ENCODE measurements at regions not wholly inside any gene's neighbourhood (a gene's known extent, or its start where the extent isn't known, plus 50 kb on each side); places are given as distances from the start of the nearest gene placed in this dataset.

GRCh38 chr3:35408882-35409281 lies 230.4 kb upstream of the ARPP21 start:
- TF ChIP-seq POLR2AphosphoS5 (IDR thresholded peaks at IDR 0.05; ENCODE audit: low read depth, low read length) (no peak), TCF7L2 (IDR thresholded peaks at IDR 0.05; ENCODE audit: low read depth, low read length) (no peak), SIN3A (IDR thresholded peaks at IDR 0.05; ENCODE audit: borderline replicate concordance, insufficient read depth, low read depth, low read length) (no peak)
- TF ChIP-seq, protein P1, sequence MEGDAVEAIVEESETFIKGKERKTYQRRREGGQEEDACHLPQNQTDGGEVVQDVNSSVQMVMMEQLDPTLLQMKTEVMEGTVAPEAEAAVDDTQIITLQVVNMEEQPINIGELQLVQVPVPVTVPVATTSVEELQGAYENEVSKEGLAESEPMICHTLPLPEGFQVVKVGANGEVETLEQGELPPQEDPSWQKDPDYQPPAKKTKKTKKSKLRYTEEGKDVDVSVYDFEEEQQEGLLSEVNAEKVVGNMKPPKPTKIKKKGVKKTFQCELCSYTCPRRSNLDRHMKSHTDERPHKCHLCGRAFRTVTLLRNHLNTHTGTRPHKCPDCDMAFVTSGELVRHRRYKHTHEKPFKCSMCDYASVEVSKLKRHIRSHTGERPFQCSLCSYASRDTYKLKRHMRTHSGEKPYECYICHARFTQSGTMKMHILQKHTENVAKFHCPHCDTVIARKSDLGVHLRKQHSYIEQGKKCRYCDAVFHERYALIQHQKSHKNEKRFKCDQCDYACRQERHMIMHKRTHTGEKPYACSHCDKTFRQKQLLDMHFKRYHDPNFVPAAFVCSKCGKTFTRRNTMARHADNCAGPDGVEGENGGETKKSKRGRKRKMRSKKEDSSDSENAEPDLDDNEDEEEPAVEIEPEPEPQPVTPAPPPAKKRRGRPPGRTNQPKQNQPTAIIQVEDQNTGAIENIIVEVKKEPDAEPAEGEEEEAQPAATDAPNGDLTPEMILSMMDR (IDR thresholded peaks at IDR 0.05) = no peak
- TF ChIP-seq, protein P2, sequence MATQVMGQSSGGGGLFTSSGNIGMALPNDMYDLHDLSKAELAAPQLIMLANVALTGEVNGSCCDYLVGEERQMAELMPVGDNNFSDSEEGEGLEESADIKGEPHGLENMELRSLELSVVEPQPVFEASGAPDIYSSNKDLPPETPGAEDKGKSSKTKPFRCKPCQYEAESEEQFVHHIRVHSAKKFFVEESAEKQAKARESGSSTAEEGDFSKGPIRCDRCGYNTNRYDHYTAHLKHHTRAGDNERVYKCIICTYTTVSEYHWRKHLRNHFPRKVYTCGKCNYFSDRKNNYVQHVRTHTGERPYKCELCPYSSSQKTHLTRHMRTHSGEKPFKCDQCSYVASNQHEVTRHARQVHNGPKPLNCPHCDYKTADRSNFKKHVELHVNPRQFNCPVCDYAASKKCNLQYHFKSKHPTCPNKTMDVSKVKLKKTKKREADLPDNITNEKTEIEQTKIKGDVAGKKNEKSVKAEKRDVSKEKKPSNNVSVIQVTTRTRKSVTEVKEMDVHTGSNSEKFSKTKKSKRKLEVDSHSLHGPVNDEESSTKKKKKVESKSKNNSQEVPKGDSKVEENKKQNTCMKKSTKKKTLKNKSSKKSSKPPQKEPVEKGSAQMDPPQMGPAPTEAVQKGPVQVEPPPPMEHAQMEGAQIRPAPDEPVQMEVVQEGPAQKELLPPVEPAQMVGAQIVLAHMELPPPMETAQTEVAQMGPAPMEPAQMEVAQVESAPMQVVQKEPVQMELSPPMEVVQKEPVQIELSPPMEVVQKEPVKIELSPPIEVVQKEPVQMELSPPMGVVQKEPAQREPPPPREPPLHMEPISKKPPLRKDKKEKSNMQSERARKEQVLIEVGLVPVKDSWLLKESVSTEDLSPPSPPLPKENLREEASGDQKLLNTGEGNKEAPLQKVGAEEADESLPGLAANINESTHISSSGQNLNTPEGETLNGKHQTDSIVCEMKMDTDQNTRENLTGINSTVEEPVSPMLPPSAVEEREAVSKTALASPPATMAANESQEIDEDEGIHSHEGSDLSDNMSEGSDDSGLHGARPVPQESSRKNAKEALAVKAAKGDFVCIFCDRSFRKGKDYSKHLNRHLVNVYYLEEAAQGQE (IDR thresholded peaks at IDR 0.05; ENCODE audit: insufficient read depth in 1 of 2, low read depth in 2 of 2, low read length in 1 of 2) = no peak
- Histone ChIP-seq H3K27me3 (ENCODE audit: control insufficient read depth, insufficient read depth, low read length) (no peaks in the 10 kb centered on the region), H3K27ac (ENCODE audit: low read length) (no peak overlapping the region), H3K4me3 (ENCODE audit: low read depth in 2 of 2, low read length in 2 of 2) (no peak overlapping the region), H3K36me3 (ENCODE audit: control insufficient read depth, insufficient read depth, low read length) (no peaks in the 10 kb centered on the region), H3K9me3 (ENCODE audit: control insufficient read depth, insufficient read depth, low read depth, low read length) (no peaks in the 10 kb centered on the region), H3K4me1 (ENCODE audit: control insufficient read depth, insufficient read depth, low read length) (no peaks in the 10 kb centered on the region)
- ATAC-seq (no peak), DNase-seq (ENCODE audit: low read depth, low spot score) (no peak)
- ChIA-PET CTCF (no interaction called here), POLR2A (no interaction called here)
- BruUV-seq (replicated peaks) = no TSS peak
- in situ Hi-C loops (cut with HindIII; ENCODE audit: low pct_unique_long_range_greater_than_20kb, low sequenced_read_pairs) = no loop called here
- intact Hi-C loops (cut with micrococcal nuclease; ENCODE audit: unreplicated experiment) = no loop called here

DNA sequence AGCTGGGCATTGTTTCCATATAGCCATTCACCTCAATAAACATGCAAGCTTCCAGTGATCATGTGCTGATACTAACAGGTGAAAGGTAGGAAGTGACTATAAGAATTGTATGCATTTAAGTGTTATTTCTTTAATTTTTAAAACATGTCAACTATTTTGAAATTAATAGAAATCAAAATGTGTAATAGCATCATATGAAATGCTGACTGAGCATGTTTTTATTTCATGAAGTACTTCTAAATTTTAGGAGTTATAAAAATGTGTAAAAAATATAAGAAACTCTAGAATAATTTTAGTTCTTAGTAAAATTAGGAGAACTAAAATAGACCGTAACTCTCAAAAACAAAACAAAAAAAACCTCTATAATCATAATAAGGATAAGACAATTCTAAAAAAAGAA lies 229.3 kb upstream of the ARPP21 start:
- H3K9me3 ChIP-seq (ENCODE audit: control insufficient read depth, insufficient read depth, low read depth, low read length) = no peaks in the 10 kb centered on the region
- H3K4me3 ChIP-seq (ENCODE audit: low read depth in 2 of 2, low read length in 2 of 2) = no peak overlapping the region
- H3K27me3 ChIP-seq (ENCODE audit: control insufficient read depth, insufficient read depth, low read length) = no peaks in the 10 kb centered on the region
- no peak for ATAC-seq
- ChIA-PET CTCF (no interaction called here), POLR2A (no interaction called here)
- BruUV-seq (replicated peaks) = no TSS peak
- no peak for TF ChIP-seq POLR2AphosphoS5 (IDR thresholded peaks at IDR 0.05; ENCODE audit: low read depth, low read length)
- no peak for TF ChIP-seq TCF7L2 (IDR thresholded peaks at IDR 0.05; ENCODE audit: low read depth, low read length)
- TF ChIP-seq SIN3A (IDR thresholded peaks at IDR 0.05; ENCODE audit: borderline replicate concordance, insufficient read depth, low read depth, low read length) = no peak
- TF ChIP-seq, protein P2 (IDR thresholded peaks at IDR 0.05; ENCODE audit: insufficient read depth in 1 of 2, low read depth in 2 of 2, low read length in 1 of 2) = no peak
- TF ChIP-seq, protein P1 (IDR thresholded peaks at IDR 0.05) = no peak
- no peaks in the 10 kb centered on the region for H3K4me1 ChIP-seq (ENCODE audit: control insufficient read depth, insufficient read depth, low read length)
- intact Hi-C loops (cut with micrococcal nuclease; ENCODE audit: unreplicated experiment) (no loop called here), in situ Hi-C loops (cut with HindIII; ENCODE audit: low pct_unique_long_range_greater_than_20kb, low sequenced_read_pairs) (no loop called here)
- no peak for DNase-seq (ENCODE audit: low read depth, low spot score)
- no peak overlapping the region for H3K27ac ChIP-seq (ENCODE audit: low read length)
- no peaks in the 10 kb centered on the region for H3K36me3 ChIP-seq (ENCODE audit: control insufficient read depth, insufficient read depth, low read length)
